GM21576 (cell line): ENCODE measurements at regions not wholly inside any gene's neighbourhood (a gene's known extent, or its start where the extent isn't known, plus 50 kb on each side); places are given as distances from the start of the nearest gene placed in this dataset.
"Not testable (repeated sequence)": the region's sequence is repeated elsewhere in the genome, so short reads cannot be mapped to it uniquely, and the experiment has no call there.

Experiments
- ATAC-seq: cut with Tn5 transposase; IDR thresholded peaks from one replicate; pipeline ENCODE4 v1.9.1; 2021; ENCODE audit warnings: mild to moderate bottlenecking, moderate library complexity; ENCODE audit not compliant: unreplicated experiment

- ATAC-seq: not testable (repeated sequence)
Observed at GRCh38 chr15:20680257-20680815, 138.7 kb upstream of the GOLGA6L6 start.

GRCh38 chr15:20672470-20672869 lies 130.9 kb upstream of the GOLGA6L6 start:
- no peak for ATAC-seq

GRCh38 chr15:20671675-20672074 lies 130.1 kb upstream of the GOLGA6L6 start:
- no peak for ATAC-seq

- not testable (repeated sequence) for ATAC-seq
Observed at GRCh38 chr15:20666410-20666809, 124.8 kb upstream of the GOLGA6L6 start.

GRCh38 chr15:20665653-20666052 lies 124.1 kb upstream of the GOLGA6L6 start:
- no peak for ATAC-seq

- no peak for ATAC-seq
Observed at GRCh38 chr15:20659265-20659664, 117.7 kb upstream of the GOLGA6L6 start.

- no peak for ATAC-seq
Observed at GRCh38 chr15:20658024-20658423, 116.4 kb upstream of the GOLGA6L6 start.

GRCh38 chr15:20657084-20657483 lies 115.5 kb upstream of the GOLGA6L6 start:
- no peak for ATAC-seq

GRCh38 chr15:20652914-20653313 lies 111.3 kb upstream of the GOLGA6L6 start:
- ATAC-seq: no peak

GRCh38 chr15:20648402-20648975 lies 106.9 kb upstream of the GOLGA6L6 start:
- not testable (repeated sequence) for ATAC-seq

- no peak for ATAC-seq
Observed at GRCh38 chr15:20646529-20647142, 105.0 kb upstream of the GOLGA6L6 start.

GRCh38 chr15:20645956-20646355 lies 104.4 kb upstream of the GOLGA6L6 start:
- ATAC-seq: peak; percentile 76

GRCh38 chr15:20644896-20645295 lies 103.3 kb upstream of the GOLGA6L6 start:
- no peak for ATAC-seq

- ATAC-seq: no peak
Observed at GRCh38 chr15:20643829-20644425, 102.3 kb upstream of the GOLGA6L6 start.

GRCh38 chr15:20643024-20643770 lies 101.6 kb upstream of the GOLGA6L6 start:
- no peak for ATAC-seq

- no peak for ATAC-seq
Observed at GRCh38 chr15:20642054-20642767, 100.6 kb upstream of the GOLGA6L6 start.

- ATAC-seq: peak; percentile 54
Observed at GRCh38 chr15:20640427-20640826, 98.8 kb upstream of the GOLGA6L6 start.

- ATAC-seq: not testable (repeated sequence)
Observed at GRCh38 chr15:20639224-20639623, 97.6 kb upstream of the GOLGA6L6 start.

GRCh38 chr15:20637499-20637898 lies 95.9 kb upstream of the GOLGA6L6 start:
- peak; percentile 40 for ATAC-seq

- ATAC-seq: not testable (repeated sequence)
Observed at GRCh38 chr15:20629526-20629925, 87.9 kb upstream of the GOLGA6L6 start.

GRCh38 chr15:20628538-20628937 lies 86.9 kb upstream of the GOLGA6L6 start:
- not testable (repeated sequence) for ATAC-seq
